ENCODE measurements at regions not wholly inside any gene's neighbourhood (a gene's known extent, or its start where the extent isn't known, plus 50 kb on each side); places are given as distances from the start of the nearest gene placed in this dataset.
A peak's percentile ranks its signal among the peaks of the same experiment; 100 is the strongest.

DNA sequence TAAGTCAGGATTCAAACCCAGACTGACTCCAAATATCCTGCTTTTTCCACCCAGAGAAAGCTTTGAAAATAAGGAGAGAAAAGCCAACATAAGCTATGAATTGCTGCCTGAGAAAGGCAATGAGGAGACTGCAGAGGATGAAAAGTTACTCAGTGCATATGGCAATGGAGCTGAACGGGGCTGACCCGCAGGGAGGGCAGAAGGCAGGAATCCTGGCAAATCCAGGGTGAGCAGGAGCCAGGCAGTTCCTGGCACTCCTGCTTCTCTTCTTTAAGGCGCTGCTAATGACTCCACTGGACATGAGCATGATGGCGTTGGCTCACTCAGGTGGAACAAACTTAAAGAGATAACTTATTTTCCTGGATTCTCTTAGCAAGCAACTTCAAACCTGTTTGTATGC is 95.2 kb upstream of the TMCC3 start:
- no peak for DNase-seq

DNA sequence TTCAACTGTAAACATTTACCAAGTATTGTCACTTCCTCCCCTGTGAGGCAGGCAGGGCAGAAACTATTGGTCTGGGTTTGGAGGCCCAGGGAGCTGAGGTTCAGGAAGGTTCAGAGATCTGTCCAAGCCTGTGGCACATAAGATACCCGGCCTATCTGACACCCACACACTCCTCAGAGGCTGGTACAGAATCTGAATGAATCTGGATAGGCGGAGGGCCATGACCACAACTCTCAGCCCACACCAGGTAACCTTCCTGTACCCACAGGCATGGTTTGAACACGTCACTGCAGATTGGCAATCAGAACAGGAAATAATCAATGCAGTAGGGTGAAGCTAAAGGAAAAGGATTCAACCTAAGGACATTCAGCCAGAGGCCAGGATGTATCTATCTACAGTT is 92.8 kb upstream of the TMCC3 start:
- no peak for DNase-seq

DNA sequence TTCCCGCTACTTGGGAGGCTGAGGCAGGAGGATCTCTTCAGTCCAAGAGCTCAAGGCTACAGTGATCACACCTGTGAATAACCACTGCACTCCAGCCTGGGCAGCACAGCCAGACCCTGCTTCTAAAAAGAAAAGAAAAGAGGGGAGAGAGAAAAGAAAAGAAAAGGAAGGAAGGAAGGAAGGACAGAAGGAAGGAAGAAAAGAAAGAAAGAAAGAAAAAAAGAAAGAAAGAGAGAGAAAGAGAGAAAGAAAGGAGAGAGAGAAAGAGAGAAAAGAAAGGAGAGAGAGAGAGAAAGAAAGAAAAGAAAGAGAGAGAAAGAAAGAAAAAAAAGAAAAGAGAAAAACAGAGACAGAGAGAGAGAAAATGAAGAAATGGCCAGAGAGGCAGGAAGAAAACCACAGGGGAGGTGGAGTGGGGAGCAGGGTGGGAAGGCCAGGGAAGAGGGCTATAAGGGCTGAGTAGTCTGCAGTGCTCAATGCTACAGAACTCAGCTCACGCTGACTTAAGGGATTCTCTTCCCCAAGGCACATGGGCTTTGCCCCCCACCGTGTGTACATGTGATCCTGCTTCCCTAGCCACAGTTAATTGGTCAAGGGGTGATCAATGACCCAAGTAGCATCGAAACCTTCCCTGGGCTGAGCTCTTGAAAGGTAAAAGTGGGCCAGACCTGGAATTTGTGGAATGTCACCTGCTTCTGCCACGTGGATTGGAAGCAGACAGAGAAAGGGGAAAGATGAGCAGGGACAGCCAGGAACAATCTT is 90.4 kb upstream of the TMCC3 start:
- DNase-seq = no peak

DNA sequence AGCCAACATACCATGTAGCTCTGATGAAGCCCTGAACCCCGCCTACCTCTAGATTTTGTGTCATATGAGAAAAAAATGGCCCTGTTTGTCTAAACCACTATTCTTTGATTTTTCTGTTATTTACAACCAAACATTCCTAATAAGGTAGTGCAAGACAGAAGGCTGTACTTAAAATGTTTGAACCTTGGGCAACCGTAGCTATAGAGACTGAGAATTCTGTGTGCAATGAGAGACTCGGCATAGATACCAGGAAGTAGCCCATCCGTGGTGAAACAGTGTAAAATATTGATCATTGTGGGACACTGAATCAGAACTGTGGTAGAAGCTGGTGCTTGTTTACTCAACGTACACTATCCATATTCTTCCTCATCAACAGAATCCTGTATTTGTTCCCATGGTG is 86.5 kb upstream of the TMCC3 start:
- DNase-seq = no peak

DNA sequence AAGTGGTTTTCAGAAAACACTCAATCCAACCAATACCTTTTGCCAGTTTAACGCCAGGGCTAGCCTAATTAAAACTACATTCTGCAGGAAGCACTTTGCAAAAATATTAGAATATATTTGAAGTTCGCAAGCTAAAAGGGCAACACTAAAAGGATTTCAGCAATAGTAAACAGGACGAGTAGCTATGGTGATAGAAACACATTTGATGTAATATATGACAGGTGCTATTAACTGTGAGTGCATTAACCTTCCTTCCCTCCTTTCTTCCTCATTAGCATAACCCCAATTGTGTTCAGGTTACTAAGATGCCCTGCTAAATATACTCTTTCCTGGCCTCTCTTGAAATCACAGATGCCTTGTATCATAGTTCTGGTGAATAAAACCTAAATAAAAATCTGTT is 85.6 kb upstream of the TMCC3 start:
- DNase-seq = no peak

DNA sequence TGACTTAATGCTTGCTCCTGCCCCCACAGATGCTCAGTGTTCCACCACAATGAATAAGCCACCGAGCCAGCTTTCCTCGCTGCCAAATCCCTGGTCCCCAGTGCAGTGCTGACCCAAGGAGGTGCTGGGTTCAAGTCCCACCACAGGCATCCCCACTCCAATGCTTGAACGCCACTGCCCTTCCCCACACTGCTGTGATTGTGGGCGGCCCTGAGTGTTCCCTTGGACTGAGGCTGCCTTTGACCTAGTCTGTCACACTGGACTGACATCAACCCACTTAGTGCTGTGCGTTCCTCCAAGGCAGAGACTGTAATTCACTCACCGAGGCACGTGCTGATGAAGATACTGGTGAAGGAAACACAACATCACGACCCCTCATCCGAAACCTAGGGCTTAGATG is 83.4 kb upstream of the TMCC3 start:
- DNase-seq = no peak

DNA sequence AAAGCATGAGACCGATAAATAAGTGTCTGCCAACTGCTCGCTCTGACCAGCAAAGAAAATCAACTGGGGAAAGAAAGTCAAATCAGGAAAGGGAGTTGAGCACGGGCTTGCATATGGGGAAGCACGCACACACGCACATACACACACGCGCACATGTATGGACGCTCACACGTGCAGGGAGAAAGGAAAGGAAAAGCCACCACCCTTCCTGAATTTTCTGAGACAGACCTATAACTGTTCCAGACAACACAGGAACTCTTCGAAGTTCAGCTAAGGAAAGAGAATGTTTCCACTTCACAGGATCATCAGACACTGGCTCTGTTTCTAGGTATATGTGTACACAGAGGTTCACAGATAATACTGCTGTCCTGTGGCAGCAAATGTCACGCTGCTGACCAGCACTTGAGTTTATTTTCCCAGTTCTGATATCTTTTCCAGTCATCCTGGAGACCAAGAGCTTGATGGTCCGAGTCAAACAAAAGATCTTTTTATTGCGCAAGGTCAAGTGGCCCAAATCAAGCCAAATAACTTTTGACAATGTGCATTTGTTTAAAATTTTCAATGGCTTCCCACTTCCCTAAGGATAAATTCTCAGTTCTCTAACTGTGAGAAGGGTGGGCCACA is 82.1 kb upstream of the TMCC3 start:
- peak; percentile 50 for DNase-seq

DNA sequence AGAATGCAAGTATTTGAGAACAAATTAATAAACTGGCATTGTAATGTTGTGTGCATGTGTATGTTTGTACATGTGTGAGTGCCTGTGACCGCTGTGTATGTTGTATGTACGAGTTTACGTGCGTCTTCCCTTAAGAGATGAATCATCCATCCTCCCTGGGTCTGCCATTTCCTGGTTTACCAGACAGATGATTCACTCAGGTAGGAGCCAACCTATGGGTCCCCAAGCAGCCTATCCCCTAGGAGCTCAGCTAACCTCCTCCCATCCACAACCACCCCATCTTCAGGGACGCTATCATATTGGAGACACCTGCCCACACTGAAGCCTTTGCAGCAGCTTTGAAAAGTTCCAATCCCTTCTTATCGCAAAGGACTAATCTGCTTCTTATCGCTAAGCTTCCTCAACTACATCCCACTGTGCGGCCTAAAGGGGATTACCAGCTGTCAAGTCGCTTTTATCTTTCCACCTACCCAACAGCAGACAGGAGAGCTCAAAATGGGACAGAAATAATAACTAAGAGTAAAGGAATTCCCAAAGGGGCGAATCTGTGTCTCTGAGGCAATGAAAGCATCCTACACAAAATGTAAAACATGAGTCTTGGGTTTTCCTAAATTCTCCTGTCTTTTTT is 81.5 kb upstream of the TMCC3 start:
- DNase-seq = peak; percentile 91

DNA sequence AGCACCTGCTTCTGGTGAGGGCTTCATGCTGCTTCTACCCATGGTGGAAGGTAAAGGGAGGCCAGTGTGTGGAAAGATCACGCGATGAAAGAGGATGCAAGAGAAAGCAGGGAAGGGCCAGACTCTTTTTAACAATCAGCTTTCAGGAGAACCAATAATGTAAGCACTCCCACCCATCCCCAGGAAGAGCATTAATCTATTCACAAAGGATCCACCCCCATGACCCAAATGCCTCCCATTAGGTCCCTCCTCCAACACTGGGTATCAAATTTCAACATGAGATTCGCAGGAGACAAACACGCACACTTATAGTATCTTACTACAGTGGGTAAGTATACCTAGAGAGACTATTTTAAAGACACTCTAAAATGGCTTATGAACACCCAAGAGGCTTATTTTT is 80.5 kb upstream of the TMCC3 start:
- peak; percentile 86 for DNase-seq

DNA sequence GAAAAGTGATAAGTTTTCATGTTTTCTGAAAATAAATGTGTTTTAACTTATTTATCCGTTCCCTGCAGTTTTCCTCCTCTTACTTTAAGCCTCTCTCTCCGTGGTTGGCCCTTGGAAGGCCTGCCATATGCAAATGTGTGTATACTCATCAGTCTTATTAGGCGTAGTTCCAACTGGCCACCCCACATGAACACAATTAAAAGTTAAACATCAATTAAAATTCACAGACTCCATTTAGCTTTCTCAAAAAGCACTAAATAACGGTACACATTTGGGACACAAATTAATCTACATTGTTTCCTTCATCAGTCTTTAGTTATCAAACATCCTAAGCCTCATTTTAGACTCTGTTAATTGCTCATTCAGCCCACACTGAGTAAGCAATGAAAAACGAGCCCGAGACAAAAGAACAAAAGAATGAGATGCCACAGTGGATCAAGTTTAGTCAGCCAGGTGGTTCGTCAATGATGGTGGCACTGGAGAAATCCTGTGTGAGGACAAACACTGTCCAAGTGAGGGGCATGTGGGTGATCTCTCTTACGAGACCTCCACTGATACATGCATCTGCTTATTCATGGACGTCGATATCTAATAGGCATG is 76.0 kb upstream of the TMCC3 start:
- no peak for DNase-seq

DNA sequence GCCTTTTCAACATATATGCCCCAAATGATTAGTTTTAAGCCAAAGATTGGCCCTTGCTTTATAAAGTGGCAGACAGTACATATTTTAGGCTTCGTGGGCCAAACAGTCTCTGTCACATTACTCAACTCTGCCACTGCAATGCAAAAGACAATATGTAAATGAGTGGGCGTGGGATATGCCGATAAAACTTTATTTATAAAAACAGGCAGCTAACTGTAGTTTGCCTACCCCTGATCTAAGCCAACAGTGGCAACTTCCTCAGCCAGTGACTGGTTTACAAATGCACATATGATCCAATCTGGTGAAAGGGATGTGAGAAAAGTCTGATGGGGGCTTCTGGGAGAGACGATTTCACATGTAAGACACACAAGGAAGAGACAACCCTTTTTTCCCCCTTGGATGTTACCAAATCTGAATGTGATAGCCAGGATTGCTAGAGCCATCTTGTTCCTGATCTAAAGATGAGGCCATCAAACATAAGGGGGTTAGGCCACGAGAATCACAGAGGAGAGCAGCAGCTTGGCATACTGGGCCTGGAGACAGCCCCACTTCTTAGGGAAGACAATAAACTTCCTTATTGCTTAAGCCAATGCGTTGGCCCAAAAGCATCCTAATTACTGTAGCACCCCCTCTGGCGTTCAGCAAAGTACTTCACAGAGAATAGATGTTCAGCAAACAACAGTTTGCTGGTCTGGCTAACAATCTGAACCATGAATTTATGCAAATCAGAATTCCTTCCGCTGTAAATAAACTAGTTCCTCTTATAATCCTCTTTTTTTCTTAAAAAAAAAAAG is 75.2 kb upstream of the TMCC3 start:
- peak; percentile 54 for DNase-seq

DNA sequence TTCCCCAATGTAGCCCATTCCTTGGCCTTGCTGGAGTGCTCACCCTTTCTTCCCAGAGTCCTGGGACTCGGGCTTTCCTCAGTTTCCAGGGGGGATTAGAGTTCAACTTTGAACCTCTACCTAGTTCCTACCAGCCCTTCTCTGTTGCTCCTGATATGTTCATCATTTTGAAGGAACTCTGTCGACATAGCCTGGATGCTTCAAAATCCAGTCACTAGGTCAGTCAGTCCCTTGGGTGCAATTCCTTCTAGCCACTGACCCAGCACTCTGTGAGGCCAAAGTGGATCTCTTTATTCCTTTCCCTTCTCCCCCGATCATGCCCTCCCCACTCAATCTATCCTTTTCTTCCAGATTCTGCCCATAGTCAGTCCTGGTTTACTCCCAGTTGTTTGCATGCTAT is 72.3 kb upstream of the TMCC3 start:
- DNase-seq = no peak

DNA sequence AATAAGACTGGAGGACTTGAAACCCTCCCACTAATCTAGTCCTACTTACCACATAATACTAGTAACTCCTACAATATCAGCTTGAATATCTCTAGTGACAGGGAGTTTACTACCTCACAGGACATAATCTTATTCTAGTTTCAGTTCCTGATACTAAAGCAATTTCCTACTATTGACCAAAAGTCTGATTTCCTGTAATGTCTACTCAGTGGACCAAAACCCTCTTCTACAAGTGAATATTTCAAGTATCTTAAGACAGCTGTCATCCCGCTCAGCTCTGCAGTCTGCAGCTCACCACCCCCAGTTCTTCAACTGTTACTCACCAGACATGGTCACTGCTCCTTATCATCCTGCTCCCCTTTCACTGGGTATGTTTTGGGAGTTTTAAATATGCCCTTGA is 70.8 kb upstream of the TMCC3 start:
- no peak for DNase-seq

DNA sequence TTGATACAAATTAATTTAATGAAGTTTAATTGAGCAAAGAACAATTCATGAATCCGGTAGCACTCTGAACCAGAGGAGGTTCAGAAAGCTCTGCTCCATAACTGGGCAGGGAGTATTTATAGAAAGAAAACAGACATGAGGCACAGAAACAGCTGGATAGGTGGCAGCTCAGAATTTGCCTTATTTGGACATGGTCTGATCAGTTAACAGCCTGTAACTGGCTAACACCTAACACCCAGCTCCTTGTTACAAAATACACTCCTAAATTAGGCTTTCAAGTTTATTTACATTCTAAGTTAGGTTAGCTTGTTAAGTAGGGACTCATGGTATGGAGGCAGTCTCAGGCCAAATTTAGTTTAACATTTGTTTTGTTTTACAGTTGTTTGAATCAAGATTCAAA is 67.8 kb upstream of the TMCC3 start:
- no peak for DNase-seq

DNA sequence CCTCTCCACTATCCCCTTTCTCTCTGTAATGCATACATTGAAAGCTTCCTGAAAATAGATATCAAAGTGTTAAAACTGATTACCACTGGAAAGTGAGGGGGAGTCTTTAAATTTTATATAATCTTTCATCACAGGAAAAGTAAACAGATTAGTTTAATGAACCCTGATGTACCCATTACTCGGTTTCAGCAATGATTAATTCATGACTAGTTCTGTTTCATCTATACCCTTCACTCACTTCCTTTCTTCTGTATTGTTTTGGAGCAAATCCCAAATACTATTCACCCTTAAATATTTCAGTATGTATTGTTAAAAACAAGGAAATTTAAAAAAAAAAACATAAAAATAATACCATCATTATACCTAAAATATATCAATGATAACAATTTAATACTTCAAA is 67.3 kb upstream of the TMCC3 start:
- DNase-seq = no peak

DNA sequence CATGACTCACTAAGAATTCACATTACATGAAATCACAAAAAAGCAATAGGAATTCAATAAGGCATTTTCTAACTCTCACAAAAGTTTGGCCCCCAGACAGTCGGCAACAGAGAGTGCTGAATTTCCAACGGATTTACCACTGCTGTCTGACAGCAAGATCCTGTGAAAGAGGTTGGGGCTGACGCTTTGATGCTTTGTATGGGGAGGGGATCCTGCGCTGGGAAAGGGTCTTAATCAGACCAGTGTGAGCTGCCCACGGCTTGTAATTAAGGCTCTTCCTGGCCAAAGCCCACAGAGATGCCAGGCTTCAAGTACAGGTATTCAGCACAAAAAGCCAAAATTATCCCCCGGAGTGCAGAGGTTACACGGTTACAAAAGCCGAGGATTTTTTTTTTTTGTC is 66.8 kb upstream of the TMCC3 start:
- no peak for DNase-seq

DNA sequence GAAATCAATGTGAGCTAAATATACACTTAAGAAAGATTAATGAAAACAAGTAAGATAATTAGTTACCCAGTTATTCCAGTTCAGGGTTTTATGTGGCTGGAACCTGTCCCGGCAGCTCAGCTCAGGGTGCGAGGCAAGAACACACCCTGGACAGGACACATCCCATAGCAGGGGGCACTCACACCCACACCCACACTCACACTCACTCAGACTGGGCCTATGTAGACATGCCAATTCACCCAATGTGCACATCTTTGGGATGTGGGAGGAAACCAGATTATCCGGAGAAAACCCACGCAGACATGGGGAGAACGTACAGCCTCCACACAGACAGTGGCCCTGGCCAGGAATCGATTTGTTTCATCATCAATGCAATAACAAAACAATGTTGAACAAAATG is 66.0 kb upstream of the TMCC3 start:
- no peak for DNase-seq

DNA sequence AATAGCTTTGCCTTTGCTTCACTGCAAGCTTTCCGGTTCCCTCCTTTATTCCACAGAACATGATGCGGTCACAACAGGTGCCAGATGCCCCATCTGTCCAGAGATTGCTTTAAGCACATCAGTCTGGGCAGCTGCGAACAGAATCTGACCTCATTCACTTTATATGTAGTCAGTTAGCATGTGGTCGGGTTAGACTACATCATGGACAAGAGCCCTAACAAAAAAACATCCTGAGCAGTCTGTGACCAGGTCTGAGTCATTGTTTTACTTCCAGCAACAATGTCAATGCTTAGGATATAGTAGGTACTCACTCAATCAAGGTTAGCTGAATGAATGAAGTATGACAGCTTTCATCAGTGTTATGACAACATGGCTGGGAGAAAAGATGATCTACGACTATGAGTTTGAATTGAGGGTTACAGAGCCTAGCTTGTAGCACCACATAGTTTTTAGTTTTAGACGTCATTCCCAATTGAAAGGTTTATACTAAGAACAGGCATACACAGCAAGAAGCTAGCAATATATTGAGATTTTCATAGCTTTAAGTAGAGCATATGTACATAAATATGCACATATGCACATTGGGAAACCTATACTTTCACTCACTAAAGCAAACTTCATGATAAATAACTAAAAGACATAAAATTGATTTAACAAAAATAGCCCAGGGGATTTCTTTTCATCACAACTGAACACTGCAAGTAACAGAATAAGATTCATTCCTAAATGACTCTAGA is 64.2 kb upstream of the TMCC3 start:
- DNase-seq = peak; percentile 60

DNA sequence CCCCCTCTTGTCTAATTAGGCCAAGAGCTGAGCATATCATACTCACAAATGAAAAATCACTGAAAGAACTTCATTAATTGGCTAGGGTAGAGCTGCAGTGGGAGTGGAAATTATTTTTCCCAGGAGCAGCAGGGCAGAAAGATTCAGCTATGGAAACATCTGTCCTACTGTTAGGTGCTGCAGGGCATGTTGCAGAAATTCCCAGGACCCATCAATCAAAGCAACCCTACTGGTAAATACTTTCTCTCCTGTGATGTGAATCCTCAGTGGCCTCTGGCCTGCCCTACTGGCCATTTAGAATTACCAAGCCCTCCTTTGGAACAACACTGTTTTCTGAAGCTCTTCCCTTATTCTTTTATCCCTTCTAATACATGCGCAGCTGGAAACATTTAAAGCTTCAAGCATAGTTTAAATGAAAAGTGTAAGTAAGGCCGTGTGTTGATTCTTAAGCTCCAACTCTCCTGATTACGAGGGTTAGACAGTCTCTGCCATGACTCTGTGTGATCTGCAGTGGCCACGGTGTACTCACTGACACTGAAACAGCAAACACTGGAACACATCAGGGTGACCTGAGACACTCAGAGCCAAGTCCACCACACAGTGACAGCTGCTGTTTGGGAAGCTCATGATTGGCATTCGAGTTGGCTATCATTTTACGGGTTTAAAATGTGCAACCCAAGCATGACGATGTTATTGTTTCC is 62.6 kb upstream of the TMCC3 start:
- no peak for DNase-seq

DNA sequence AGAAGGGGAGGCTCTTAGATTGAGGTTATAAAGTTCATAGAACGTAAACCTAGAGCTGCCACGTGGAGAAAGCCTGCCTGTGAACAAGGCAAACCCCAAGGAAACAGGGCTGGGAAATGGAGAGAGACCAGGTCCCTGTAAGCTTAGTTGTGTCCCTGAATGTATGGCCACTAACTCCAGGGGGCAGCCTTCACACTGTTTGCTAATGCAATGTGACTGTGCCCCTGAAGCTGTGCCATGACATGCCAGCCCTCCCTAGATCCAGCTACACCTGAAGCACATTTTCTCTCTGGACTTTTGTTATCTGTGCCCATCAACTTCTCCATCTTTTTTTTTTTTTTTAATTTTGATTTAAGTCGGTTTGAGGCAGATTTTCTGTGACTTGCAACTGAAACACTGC is 60.6 kb upstream of the TMCC3 start:
- DNase-seq = peak; percentile 70

DNA sequence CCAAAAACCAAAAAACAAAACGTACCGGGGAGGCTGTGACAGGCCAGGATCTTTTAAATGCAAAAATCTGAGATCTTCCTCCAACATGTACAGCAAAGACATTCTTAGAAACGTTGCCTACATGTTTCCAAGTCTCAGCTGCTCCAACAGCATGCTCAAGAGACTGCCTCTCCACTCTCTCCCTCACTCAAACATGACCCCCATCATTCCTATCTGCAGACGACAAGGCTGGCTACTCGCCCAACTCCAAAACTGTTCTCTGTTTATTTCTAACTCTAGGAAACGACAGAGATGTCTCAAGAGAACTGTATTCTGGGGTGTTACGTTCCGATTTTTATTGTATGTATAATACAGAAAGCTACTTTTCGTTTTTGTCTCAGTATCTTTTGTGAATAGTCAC is 57.5 kb upstream of the TMCC3 start:
- DNase-seq = no peak

DNA sequence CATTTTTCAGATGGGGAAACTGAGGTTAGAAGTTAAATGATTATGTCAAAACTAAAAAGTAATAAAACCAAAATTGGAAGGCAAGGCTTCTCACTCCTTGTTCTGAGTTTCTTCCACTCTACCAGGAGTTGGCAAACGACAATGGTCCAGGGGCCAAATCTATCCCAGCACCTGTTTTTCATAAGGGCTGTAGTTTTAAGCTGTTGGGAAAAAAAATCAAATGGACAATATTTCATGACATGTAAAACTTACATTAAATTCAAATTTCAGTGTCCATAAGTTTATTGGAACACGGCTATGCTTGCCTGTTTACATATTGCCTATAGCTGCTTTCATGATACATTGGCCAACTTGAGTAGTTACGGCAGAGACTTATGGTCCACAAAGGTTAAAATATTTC is 56.7 kb upstream of the TMCC3 start:
- no peak for DNase-seq

All from NCI-H82 (cell line).